Esophagus squamous epithelium (tissue), 5 donors: ENCODE measurements at regions not wholly inside any gene's neighbourhood (a gene's known extent, or its start where the extent isn't known, plus 50 kb on each side); places are given as distances from the start of the nearest gene placed in this dataset.

ENCODE experiments used
- DNase-seq: peaks from one replicate; lab custom pipeline; 2025; lab: John Stamatoyannopoulos, UW
- H3K27ac ChIP-seq, 4 donors: fragments of 200-600 bp; sonication (generic); one replicate each; pipeline ENCODE4 v1.5.1; 2016 to 2019; ENCODE audit warnings: mild to moderate bottlenecking in 1 of 4
- H3K27me3 ChIP-seq, 4 donors: fragments of 200-600 bp; sonication (generic); 1 replicate in 3 of 4; 2 replicates in 1 of 4; pipeline versions ENCODE4 v1.5.1 to v1.6.0; 2017 to 2021; ENCODE audit warnings: antibody characterized with exemption in 1 of 4
- H3K36me3 ChIP-seq, 3 donors: fragments of 200-600 bp; sonication (generic); one replicate each; pipeline ENCODE4 v1.5.1; 2016 to 2019
- H3K4me1 ChIP-seq, 3 donors: fragments of 200-600 bp; sonication (generic); one replicate each; pipeline ENCODE4 v1.5.1; 2017 to 2019
- H3K4me3 ChIP-seq, 4 donors: fragments of 200-600 bp; sonication (generic); 1 replicate in 3 of 4; 2 replicates in 1 of 4; pipeline ENCODE4 v1.5.1; 2016 to 2019; ENCODE audit warnings: mild to moderate bottlenecking in 2 of 4, moderate library complexity in 1 of 4
- H3K9me3 ChIP-seq, 3 donors: fragments of 200-600 bp; sonication (generic); one replicate each; pipeline ENCODE4 v1.5.1; 2016 to 2019
- POLR2A ChIP-seq, 4 donors: fragments of 450-650 bp; IDR thresholded peaks; one replicate each; pipeline ENCODE4 v1.6.1; 2017; ENCODE audit warnings: antibody characterized with exemption in 4 of 4, mild to moderate bottlenecking in 4 of 4, moderate library complexity in 3 of 4
- WGBS, 2 donors: methylation state at CpG; one replicate each; pipeline ENCODE4 v1.1.5; 2018; 5-methylcytosine and 5-hydroxymethylcytosine counted together
- intact Hi-C: fragments of 100-400 bp; cut with DNase I; formaldehyde crosslinking; loops from one replicate; pipeline ENCODE4 v1.15.0; 2022
- TF ChIP-seq, protein P1 (sequence below), 6 experiments: fragments of 450-650 bp in 4 of 6; fragments of 200-600 bp in 2 of 6; sonication (generic) in 2 of 6; IDR thresholded peaks; one replicate each; pipeline ENCODE4 v1.5.1; 2016 to 2019; ENCODE audit warnings: antibody characterized with exemption in 6 of 6, mild to moderate bottlenecking in 4 of 6, moderate library complexity in 4 of 6
- donor health status: DM: yes; HTN: yes; CAD: no.

DNA sequence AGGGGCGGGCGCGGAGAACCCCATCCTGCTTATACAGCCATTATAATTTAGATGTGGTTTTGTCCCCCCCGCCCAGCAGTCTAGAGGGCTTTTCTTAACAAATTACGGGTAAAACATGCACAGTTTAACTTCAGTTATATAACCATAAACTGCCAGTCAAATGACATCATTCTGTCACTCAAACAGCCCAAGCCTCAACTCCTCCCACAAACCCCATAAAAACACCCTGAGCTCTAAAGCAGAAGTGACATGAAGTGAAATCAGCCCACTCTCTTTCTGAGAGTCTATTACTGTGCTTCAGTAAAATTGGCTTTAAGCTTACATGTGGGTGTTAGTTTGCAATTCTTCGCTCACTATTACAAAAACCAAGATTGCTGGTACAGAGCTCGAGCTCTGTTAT, 705.1 kb upstream of the GCFC2 start:
- intact Hi-C loops, result no loop called here
- no peaks in the 10 kb centered on the region for H3K27me3 ChIP-seq
- TF ChIP-seq POLR2A (IDR thresholded peaks at IDR 0.05), result no peak
- TF ChIP-seq, protein P1, sequence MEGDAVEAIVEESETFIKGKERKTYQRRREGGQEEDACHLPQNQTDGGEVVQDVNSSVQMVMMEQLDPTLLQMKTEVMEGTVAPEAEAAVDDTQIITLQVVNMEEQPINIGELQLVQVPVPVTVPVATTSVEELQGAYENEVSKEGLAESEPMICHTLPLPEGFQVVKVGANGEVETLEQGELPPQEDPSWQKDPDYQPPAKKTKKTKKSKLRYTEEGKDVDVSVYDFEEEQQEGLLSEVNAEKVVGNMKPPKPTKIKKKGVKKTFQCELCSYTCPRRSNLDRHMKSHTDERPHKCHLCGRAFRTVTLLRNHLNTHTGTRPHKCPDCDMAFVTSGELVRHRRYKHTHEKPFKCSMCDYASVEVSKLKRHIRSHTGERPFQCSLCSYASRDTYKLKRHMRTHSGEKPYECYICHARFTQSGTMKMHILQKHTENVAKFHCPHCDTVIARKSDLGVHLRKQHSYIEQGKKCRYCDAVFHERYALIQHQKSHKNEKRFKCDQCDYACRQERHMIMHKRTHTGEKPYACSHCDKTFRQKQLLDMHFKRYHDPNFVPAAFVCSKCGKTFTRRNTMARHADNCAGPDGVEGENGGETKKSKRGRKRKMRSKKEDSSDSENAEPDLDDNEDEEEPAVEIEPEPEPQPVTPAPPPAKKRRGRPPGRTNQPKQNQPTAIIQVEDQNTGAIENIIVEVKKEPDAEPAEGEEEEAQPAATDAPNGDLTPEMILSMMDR (IDR thresholded peaks at IDR 0.05), result no peak
- no peaks in the 10 kb centered on the region for H3K4me1 ChIP-seq
- H3K36me3 ChIP-seq, result no peaks in the 10 kb centered on the region
- H3K4me3 ChIP-seq, result no peak overlapping the region
- H3K27ac ChIP-seq, result no peak overlapping the region
- H3K9me3 ChIP-seq, result no peaks in the 10 kb centered on the region
- DNase-seq, result no peak
- WGBS, 2 donors, result 79 to 81% methylated on average over 7 of the region's 7 CpGs

GRCh38 chr2:76413436-76413835, 702.7 kb upstream of the GCFC2 start:
- intact Hi-C loops, result no loop called here
- H3K27ac ChIP-seq, result no peak overlapping the region
- TF ChIP-seq POLR2A (IDR thresholded peaks at IDR 0.05), result no peak
- TF ChIP-seq, protein P1 (IDR thresholded peaks at IDR 0.05), result no peak
- no peaks in the 10 kb centered on the region for H3K4me1 ChIP-seq
- H3K27me3 ChIP-seq, result no peaks in the 10 kb centered on the region
- H3K4me3 ChIP-seq, result no peak overlapping the region
- DNase-seq, result no peak
- no peaks in the 10 kb centered on the region for H3K36me3 ChIP-seq
- no peaks in the 10 kb centered on the region for H3K9me3 ChIP-seq

- TF ChIP-seq, protein P1 (IDR thresholded peaks at IDR 0.05), result no peak
- TF ChIP-seq POLR2A (IDR thresholded peaks at IDR 0.05), result no peak
- 80 to 83% methylated on average over 6 of the region's 12 CpGs for WGBS, 2 donors
- Histone ChIP-seq H3K36me3 (no peaks in the 10 kb centered on the region), H3K9me3 (no peaks in the 10 kb centered on the region), H3K4me3 (no peak overlapping the region), H3K27ac (no peak overlapping the region), H3K4me1 (no peaks in the 10 kb centered on the region), H3K27me3 (no peaks in the 10 kb centered on the region)
- DNase-seq, result no peak
- intact Hi-C loops, result no loop called here
These were observed 695.6 kb upstream of the GCFC2 start for GRCh38 chr2:76406134-76406855.

GRCh38 chr2:76393356-76393755, 682.6 kb upstream of the GCFC2 start:
- H3K36me3 ChIP-seq, result no peaks in the 10 kb centered on the region
- TF ChIP-seq, protein P1 (IDR thresholded peaks at IDR 0.05), result no peak
- TF ChIP-seq POLR2A (IDR thresholded peaks at IDR 0.05), result no peak
- no peak for DNase-seq
- H3K9me3 ChIP-seq, result no peaks in the 10 kb centered on the region
- H3K4me1 ChIP-seq, result no peaks in the 10 kb centered on the region
- no peak overlapping the region for H3K4me3 ChIP-seq
- H3K27me3 ChIP-seq, result no peaks in the 10 kb centered on the region
- no peak overlapping the region for H3K27ac ChIP-seq
- intact Hi-C loops, result no loop called here

GRCh38 chr2:76391678-76392077, 681.0 kb upstream of the GCFC2 start:
- H3K4me3 ChIP-seq, result no peak overlapping the region

More at GRCh38 chr2:76391678-76392077, 681.0 kb upstream of the GCFC2 start:
- no peak for DNase-seq
- H3K36me3 ChIP-seq, result no peaks in the 10 kb centered on the region
- TF ChIP-seq POLR2A (IDR thresholded peaks at IDR 0.05), result no peak
- TF ChIP-seq, protein P1 (IDR thresholded peaks at IDR 0.05), result no peak
- H3K9me3 ChIP-seq, result no peaks in the 10 kb centered on the region
- intact Hi-C loops, result no loop called here
- H3K27me3 ChIP-seq, result no peaks in the 10 kb centered on the region
- WGBS, 2 donors, result 9 to 33% methylated on average over 3 of the region's 3 CpGs
- no peaks in the 10 kb centered on the region for H3K4me1 ChIP-seq
- H3K27ac ChIP-seq, result no peak overlapping the region
